GM23338 (cell line): ENCODE measurements at regions not wholly inside any gene's neighbourhood (a gene's known extent, or its start where the extent isn't known, plus 50 kb on each side); places are given as distances from the start of the nearest gene placed in this dataset.

Source experiments
- ATAC-seq: fragments of 200-7000 bp; cut with Tn5 transposase; 3 replicates; pipeline ENCODE4 v1.9.1; 2020
- DNase-seq: peaks from one replicate; pipeline ENCODE4 v3.0.0-alpha.2; 2015; ENCODE audit warnings: low spot score
- H2AFZ ChIP-seq: fragments of 200-600 bp; sonication (generic); 2 replicates; pipeline ENCODE4 v1.8.0; 2016; ENCODE audit warnings: antibody characterized with exemption, mild to moderate bottlenecking, moderate library complexity
- H3F3A ChIP-seq: fragments of 200-600 bp; sonication (generic); replicated peaks from 2 replicates; pipeline ENCODE4 v1.8.0; 2017; ENCODE audit warnings: antibody characterized with exemption, mixed run types, low read depth
- H3K27ac ChIP-seq: fragments of 200-600 bp; sonication (generic); 2 replicates; pipeline ENCODE4 v1.6.1; 2016; ENCODE audit warnings: low read depth
- H3K27me3 ChIP-seq: fragments of 200-600 bp; sonication (generic); 2 replicates; pipeline ENCODE4 v1.8.0; 2016; ENCODE audit warnings: mild to moderate bottlenecking, mixed run types, moderate library complexity; ENCODE audit not compliant: insufficient read depth
- H3K36me3 ChIP-seq: fragments of 200-600 bp; sonication (generic); 2 replicates; pipeline ENCODE4 v1.8.0; 2016; ENCODE audit warnings: mild to moderate bottlenecking; ENCODE audit not compliant: insufficient read depth
- H3K4me1 ChIP-seq: fragments of 200-600 bp; sonication (generic); 2 replicates; pipeline ENCODE4 v1.8.0; 2016; ENCODE audit warnings: mild to moderate bottlenecking, moderate library complexity; ENCODE audit not compliant: insufficient read depth
- H3K4me2 ChIP-seq: fragments of 200-600 bp; sonication (generic); 2 replicates; pipeline ENCODE4 v1.7.1; 2017; ENCODE audit warnings: mixed run types
- H3K4me3 ChIP-seq: fragments of 200-600 bp; sonication (generic); 2 replicates; pipeline ENCODE4 v1.6.1; 2016; ENCODE audit warnings: mixed run types
- H3K79me2 ChIP-seq: fragments of 200-600 bp; sonication (generic); replicated peaks from 2 replicates; pipeline ENCODE4 v1.8.0; 2017; ENCODE audit warnings: mild to moderate bottlenecking; ENCODE audit not compliant: insufficient read depth
- H3K9me2 ChIP-seq: fragments of 200-600 bp; sonication (generic); 2 replicates; pipeline ENCODE4 v1.8.0; 2017; ENCODE audit not compliant: insufficient read depth
- H4K20me1 ChIP-seq: fragments of 200-600 bp; sonication (generic); replicated peaks from 2 replicates; pipeline ENCODE4 v1.8.0; 2017; ENCODE audit warnings: mild to moderate bottlenecking; ENCODE audit not compliant: insufficient read depth
- H3K27ac Mint-ChIP-seq: 2 replicates; pipeline ENCODE4 v1.8.0; 2020; ENCODE audit warnings: inconsistent platforms, mild to moderate bottlenecking, moderate library complexity, mixed read lengths
- H3K27me3 Mint-ChIP-seq: 3 replicates; pipeline ENCODE4 v1.8.0; 2022; ENCODE audit warnings: low read depth, mild to moderate bottlenecking, moderate library complexity, mixed read lengths, inconsistent platforms; ENCODE audit not compliant: insufficient read depth, poor library complexity
- H3K36me3 Mint-ChIP-seq: 3 replicates; pipeline ENCODE4 v1.8.0; 2021; ENCODE audit warnings: low read depth, mild to moderate bottlenecking, inconsistent platforms, moderate library complexity, mixed read lengths
- H3K4me1 Mint-ChIP-seq: 3 replicates; pipeline ENCODE4 v1.8.0; 2020; ENCODE audit warnings: mild to moderate bottlenecking, inconsistent platforms, mixed read lengths
- H3K4me3 Mint-ChIP-seq: 3 replicates; pipeline ENCODE4 v1.8.0; 2021; ENCODE audit warnings: moderate library complexity, mild to moderate bottlenecking, inconsistent platforms, mixed read lengths
- H3K9me3 Mint-ChIP-seq: 3 replicates; pipeline ENCODE4 v1.8.0; 2020; ENCODE audit warnings: moderate library complexity, mild to moderate bottlenecking, inconsistent platforms, mixed read lengths
- CREB1 ChIP-seq: fragments of 250-450 bp; sonication (Bioruptor Pico); IDR thresholded peaks from 2 replicates; pipeline ENCODE4 v1.5.0; 2020; ENCODE audit warnings: low read depth, mild to moderate bottlenecking, moderate library complexity
- EZH2 ChIP-seq: fragments of 200-600 bp; sonication (generic); IDR thresholded peaks from one replicate; pipeline ENCODE4 v1.8.0; 2017; ENCODE audit warnings: antibody characterized with exemption, mild to moderate bottlenecking, low read depth; ENCODE audit not compliant: unreplicated experiment
- EZH2phosphoT487 ChIP-seq: fragments of 200-600 bp; sonication (generic); IDR thresholded peaks from one replicate; pipeline ENCODE4 v1.8.1; 2018; ENCODE audit warnings: antibody characterized with exemption; ENCODE audit not compliant: unreplicated experiment
- JUNB ChIP-seq: IDR thresholded peaks from one replicate; pipeline ENCODE4 v1.6.1; 2016; ENCODE audit warnings: antibody characterized with exemption; ENCODE audit not compliant: unreplicated experiment
- NANOG ChIP-seq: IDR thresholded peaks from 2 replicates; pipeline ENCODE4 v1.6.1; 2016; ENCODE audit warnings: antibody characterized with exemption, borderline replicate concordance
- POLR2AphosphoS5 ChIP-seq: IDR thresholded peaks from 2 replicates; pipeline ENCODE4 v1.6.1; 2016; ENCODE audit warnings: antibody characterized with exemption, low read depth
- STAT1 ChIP-seq: IDR thresholded peaks from one replicate; pipeline ENCODE4 v1.6.1; 2016; ENCODE audit warnings: antibody characterized with exemption; ENCODE audit not compliant: unreplicated experiment
- ZNF114 ChIP-seq: fragments of 250-450 bp; sonication (Bioruptor Pico); IDR thresholded peaks from 2 replicates; pipeline ENCODE4 v1.5.0; 2020; ENCODE audit warnings: mild to moderate bottlenecking, moderate library complexity
- ZNF331 ChIP-seq: fragments of 250-450 bp; sonication (Bioruptor Pico); IDR thresholded peaks from 2 replicates; pipeline ENCODE4 v1.5.0; 2020; ENCODE audit warnings: low read depth, mild to moderate bottlenecking, moderate library complexity
- TF ChIP-seq, protein P1 (sequence below), 2 experiments: fragments of 200-600 bp in 1 of 2; sonication (generic) in 1 of 2; conservative IDR thresholded peaks; 2 replicates each; pipeline versions ENCODE4 v1.5.1 to v1.6.1; 2016 to 2017; ENCODE audit warnings: antibody characterized with exemption in 2 of 2, low read depth in 2 of 2, mild to moderate bottlenecking in 2 of 2, moderate library complexity in 1 of 2
- TF ChIP-seq, protein P2 (sequence below): IDR thresholded peaks from 2 replicates; pipeline ENCODE4 v1.6.1; 2016; ENCODE audit warnings: antibody characterized with exemption
- TF ChIP-seq, protein P3 (sequence below): fragments of 250-450 bp; sonication (Bioruptor Pico); IDR thresholded peaks from 2 replicates; pipeline ENCODE4 v1.5.0; 2020; ENCODE audit warnings: mild to moderate bottlenecking, moderate library complexity
- TF ChIP-seq, protein P4 (sequence below): IDR thresholded peaks from one replicate; pipeline ENCODE4 v1.6.1; 2018; ENCODE audit warnings: antibody characterized with exemption; ENCODE audit not compliant: unreplicated experiment

DNA sequence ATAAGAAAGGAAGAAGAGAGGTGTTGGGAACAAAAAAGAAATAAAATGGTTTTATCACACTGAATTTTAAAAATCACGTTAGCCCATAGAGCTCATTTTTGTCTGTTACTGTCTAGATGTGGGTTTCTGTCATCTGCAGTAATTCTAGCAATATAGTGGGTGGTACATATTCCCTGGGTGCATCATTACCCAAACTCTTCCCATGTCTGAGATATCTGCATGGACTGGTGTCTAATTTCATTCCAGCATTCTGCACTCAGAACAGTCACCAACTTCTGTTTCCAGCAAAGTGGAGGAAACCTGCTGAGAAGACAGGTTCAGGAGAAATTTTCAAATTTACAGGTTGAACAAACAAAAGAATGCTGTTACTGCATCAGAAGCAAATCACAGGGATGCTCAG, 263.8 kb downstream of the CDH11 start:
- Mint-ChIP-seq H3K4me3 (no peak overlapping the region), H3K4me1 (peaks cover 3% of the 10 kb centered on the region; the same call in 1 of the 3 replicates), H3K36me3 (no peaks in the 10 kb centered on the region), H3K27me3 (no peaks in the 10 kb centered on the region), H3K27ac (no peak overlapping the region), H3K9me3 (no peaks in the 10 kb centered on the region)
- Histone ChIP-seq H3K36me3 (no peaks in the 10 kb centered on the region), H3K4me1 (no peaks in the 10 kb centered on the region), H3K4me3 (no peak overlapping the region), H3K79me2 (no peaks in the 10 kb centered on the region), H3K9me2 (no peaks in the 10 kb centered on the region), H3K27ac (no peak overlapping the region), H2AFZ (no peak overlapping the region), H4K20me1 (no peaks in the 10 kb centered on the region), H3F3A (no peaks in the 10 kb centered on the region), H3K27me3 (no peaks in the 10 kb centered on the region), H3K4me2 (no peak overlapping the region)
- TF ChIP-seq STAT1 (no peak), CREB1 (no peak), ZNF114 (CRISPR knock-in tag) (no peak), JUNB (no peak), NANOG (no peak), POLR2AphosphoS5 (no peak), EZH2phosphoT487 (no peak), EZH2 (no peak), ZNF331 (CRISPR knock-in tag) (no peak)
- TF ChIP-seq, protein P1, sequence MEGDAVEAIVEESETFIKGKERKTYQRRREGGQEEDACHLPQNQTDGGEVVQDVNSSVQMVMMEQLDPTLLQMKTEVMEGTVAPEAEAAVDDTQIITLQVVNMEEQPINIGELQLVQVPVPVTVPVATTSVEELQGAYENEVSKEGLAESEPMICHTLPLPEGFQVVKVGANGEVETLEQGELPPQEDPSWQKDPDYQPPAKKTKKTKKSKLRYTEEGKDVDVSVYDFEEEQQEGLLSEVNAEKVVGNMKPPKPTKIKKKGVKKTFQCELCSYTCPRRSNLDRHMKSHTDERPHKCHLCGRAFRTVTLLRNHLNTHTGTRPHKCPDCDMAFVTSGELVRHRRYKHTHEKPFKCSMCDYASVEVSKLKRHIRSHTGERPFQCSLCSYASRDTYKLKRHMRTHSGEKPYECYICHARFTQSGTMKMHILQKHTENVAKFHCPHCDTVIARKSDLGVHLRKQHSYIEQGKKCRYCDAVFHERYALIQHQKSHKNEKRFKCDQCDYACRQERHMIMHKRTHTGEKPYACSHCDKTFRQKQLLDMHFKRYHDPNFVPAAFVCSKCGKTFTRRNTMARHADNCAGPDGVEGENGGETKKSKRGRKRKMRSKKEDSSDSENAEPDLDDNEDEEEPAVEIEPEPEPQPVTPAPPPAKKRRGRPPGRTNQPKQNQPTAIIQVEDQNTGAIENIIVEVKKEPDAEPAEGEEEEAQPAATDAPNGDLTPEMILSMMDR (conservative IDR thresholded peaks at IDR 0.05; ENCODE audit: low read depth in 2 of 2), result no peak
- TF ChIP-seq, protein P2, sequence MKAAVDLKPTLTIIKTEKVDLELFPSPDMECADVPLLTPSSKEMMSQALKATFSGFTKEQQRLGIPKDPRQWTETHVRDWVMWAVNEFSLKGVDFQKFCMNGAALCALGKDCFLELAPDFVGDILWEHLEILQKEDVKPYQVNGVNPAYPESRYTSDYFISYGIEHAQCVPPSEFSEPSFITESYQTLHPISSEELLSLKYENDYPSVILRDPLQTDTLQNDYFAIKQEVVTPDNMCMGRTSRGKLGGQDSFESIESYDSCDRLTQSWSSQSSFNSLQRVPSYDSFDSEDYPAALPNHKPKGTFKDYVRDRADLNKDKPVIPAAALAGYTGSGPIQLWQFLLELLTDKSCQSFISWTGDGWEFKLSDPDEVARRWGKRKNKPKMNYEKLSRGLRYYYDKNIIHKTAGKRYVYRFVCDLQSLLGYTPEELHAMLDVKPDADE, result no peak
- TF ChIP-seq, protein P3, sequence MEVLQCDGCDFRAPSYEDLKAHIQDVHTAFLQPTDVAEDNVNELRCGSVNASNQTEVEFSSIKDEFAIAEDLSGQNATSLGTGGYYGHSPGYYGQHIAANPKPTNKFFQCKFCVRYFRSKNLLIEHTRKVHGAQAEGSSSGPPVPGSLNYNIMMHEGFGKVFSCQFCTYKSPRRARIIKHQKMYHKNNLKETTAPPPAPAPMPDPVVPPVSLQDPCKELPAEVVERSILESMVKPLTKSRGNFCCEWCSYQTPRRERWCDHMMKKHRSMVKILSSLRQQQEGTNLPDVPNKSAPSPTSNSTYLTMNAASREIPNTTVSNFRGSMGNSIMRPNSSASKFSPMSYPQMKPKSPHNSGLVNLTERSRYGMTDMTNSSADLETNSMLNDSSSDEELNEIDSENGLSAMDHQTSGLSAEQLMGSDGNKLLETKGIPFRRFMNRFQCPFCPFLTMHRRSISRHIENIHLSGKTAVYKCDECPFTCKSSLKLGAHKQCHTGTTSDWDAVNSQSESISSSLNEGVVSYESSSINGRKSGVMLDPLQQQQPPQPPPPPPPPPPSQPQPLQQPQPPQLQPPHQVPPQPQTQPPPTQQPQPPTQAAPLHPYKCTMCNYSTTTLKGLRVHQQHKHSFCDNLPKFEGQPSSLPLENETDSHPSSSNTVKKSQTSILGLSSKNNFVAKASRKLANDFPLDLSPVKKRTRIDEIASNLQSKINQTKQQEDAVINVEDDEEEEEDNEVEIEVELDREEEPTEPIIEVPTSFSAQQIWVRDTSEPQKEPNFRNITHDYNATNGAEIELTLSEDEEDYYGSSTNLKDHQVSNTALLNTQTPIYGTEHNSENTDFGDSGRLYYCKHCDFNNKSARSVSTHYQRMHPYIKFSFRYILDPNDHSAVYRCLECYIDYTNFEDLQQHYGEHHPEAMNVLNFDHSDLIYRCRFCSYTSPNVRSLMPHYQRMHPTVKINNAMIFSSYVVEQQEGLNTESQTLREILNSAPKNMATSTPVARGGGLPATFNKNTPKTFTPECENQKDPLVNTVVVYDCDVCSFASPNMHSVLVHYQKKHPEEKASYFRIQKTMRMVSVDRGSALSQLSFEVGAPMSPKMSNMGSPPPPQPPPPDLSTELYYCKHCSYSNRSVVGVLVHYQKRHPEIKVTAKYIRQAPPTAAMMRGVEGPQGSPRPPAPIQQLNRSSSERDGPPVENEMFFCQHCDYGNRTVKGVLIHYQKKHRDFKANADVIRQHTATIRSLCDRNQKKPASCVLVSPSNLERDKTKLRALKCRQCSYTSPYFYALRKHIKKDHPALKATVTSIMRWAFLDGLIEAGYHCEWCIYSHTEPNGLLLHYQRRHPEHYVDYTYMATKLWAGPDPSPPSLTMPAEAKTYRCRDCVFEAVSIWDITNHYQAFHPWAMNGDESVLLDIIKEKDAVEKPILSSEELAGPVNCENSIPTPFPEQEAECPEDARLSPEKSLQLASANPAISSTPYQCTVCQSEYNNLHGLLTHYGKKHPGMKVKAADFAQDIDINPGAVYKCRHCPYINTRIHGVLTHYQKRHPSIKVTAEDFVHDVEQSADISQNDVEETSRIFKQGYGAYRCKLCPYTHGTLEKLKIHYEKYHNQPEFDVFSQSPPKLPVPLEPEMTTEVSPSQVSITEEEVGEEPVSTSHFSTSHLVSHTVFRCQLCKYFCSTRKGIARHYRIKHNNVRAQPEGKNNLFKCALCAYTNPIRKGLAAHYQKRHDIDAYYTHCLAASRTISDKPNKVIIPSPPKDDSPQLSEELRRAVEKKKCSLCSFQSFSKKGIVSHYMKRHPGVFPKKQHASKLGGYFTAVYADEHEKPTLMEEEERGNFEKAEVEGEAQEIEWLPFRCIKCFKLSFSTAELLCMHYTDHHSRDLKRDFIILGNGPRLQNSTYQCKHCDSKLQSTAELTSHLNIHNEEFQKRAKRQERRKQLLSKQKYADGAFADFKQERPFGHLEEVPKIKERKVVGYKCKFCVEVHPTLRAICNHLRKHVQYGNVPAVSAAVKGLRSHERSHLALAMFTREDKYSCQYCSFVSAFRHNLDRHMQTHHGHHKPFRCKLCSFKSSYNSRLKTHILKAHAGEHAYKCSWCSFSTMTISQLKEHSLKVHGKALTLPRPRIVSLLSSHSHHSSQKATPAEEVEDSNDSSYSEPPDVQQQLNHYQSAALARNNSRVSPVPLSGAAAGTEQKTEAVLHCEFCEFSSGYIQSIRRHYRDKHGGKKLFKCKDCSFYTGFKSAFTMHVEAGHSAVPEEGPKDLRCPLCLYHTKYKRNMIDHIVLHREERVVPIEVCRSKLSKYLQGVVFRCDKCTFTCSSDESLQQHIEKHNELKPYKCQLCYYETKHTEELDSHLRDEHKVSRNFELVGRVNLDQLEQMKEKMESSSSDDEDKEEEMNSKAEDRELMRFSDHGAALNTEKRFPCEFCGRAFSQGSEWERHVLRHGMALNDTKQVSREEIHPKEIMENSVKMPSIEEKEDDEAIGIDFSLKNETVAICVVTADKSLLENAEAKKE (CRISPR knock-in tag), result no peak
- TF ChIP-seq, protein P4, sequence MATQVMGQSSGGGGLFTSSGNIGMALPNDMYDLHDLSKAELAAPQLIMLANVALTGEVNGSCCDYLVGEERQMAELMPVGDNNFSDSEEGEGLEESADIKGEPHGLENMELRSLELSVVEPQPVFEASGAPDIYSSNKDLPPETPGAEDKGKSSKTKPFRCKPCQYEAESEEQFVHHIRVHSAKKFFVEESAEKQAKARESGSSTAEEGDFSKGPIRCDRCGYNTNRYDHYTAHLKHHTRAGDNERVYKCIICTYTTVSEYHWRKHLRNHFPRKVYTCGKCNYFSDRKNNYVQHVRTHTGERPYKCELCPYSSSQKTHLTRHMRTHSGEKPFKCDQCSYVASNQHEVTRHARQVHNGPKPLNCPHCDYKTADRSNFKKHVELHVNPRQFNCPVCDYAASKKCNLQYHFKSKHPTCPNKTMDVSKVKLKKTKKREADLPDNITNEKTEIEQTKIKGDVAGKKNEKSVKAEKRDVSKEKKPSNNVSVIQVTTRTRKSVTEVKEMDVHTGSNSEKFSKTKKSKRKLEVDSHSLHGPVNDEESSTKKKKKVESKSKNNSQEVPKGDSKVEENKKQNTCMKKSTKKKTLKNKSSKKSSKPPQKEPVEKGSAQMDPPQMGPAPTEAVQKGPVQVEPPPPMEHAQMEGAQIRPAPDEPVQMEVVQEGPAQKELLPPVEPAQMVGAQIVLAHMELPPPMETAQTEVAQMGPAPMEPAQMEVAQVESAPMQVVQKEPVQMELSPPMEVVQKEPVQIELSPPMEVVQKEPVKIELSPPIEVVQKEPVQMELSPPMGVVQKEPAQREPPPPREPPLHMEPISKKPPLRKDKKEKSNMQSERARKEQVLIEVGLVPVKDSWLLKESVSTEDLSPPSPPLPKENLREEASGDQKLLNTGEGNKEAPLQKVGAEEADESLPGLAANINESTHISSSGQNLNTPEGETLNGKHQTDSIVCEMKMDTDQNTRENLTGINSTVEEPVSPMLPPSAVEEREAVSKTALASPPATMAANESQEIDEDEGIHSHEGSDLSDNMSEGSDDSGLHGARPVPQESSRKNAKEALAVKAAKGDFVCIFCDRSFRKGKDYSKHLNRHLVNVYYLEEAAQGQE, result no peak
- DNase-seq (no peak), ATAC-seq (no peak)
